Nephron (organoid): ENCODE measurements at regions not wholly inside any gene's neighbourhood (a gene's known extent, or its start where the extent isn't known, plus 50 kb on each side); places are given as distances from the start of the nearest gene placed in this dataset.

Experiments
- H3K27ac Mint-ChIP-seq, 3 experiments: 2 replicates each; pipeline ENCODE4 v1.8.0; 2020; ENCODE audit warnings: mixed read lengths in 3 of 3, mild to moderate bottlenecking in 2 of 3, moderate library complexity in 1 of 3
- H3K27me3 Mint-ChIP-seq: 2 replicates; pipeline ENCODE4 v1.8.0; 2021; ENCODE audit warnings: low read depth, mild to moderate bottlenecking, moderate library complexity, mixed read lengths
- H3K36me3 Mint-ChIP-seq: 2 replicates; pipeline ENCODE4 v1.8.0; 2020; ENCODE audit warnings: low read depth, mixed read lengths
- H3K4me1 Mint-ChIP-seq: 2 replicates; pipeline ENCODE4 v1.8.0; 2020; ENCODE audit warnings: mixed read lengths
- H3K4me3 Mint-ChIP-seq, 3 experiments: 2 replicates each; pipeline ENCODE4 v1.8.0; 2020; ENCODE audit warnings: mild to moderate bottlenecking in 3 of 3, mixed read lengths in 3 of 3, moderate library complexity in 2 of 3
- H3K9me3 Mint-ChIP-seq: 2 replicates; pipeline ENCODE4 v1.8.0; 2020; ENCODE audit warnings: mixed read lengths
- TF ChIP-seq, protein P1 (sequence below), 3 experiments: fragments of 200-600 bp; sonication (generic); IDR thresholded peaks; one replicate each; pipeline ENCODE4 v1.5.0; 2021; ENCODE audit warnings: antibody characterized with exemption in 3 of 3; ENCODE audit not compliant: unreplicated experiment in 3 of 3

DNA sequence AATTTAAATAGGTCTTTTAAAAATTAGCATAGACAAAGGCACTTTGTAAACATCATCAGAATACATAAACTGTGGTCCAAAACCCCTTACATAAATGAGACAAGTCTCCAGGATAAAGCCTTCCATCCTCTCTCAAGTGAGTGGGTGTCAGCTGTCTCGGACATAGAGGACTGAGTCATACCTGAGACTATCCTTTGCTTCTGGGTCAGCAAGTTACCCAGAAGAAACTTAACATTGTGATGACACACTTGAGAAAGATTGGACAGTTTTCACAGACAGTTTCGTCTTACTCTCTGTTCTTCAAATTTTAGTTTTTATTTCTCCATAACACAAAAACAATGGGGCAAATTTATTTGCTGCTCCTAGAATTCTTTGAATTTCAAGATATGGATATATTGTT lies 838.0 kb downstream of the DHX35 start:
- TF ChIP-seq, protein P1, sequence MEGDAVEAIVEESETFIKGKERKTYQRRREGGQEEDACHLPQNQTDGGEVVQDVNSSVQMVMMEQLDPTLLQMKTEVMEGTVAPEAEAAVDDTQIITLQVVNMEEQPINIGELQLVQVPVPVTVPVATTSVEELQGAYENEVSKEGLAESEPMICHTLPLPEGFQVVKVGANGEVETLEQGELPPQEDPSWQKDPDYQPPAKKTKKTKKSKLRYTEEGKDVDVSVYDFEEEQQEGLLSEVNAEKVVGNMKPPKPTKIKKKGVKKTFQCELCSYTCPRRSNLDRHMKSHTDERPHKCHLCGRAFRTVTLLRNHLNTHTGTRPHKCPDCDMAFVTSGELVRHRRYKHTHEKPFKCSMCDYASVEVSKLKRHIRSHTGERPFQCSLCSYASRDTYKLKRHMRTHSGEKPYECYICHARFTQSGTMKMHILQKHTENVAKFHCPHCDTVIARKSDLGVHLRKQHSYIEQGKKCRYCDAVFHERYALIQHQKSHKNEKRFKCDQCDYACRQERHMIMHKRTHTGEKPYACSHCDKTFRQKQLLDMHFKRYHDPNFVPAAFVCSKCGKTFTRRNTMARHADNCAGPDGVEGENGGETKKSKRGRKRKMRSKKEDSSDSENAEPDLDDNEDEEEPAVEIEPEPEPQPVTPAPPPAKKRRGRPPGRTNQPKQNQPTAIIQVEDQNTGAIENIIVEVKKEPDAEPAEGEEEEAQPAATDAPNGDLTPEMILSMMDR (IDR thresholded peaks at IDR 0.05; ENCODE audit: unreplicated experiment in 3 of 3): no peak
- peak overlapping the region in 1 of 3 experiments; percentile 59 for H3K27ac Mint-ChIP-seq
- H3K27me3 Mint-ChIP-seq: no peaks in the 10 kb centered on the region
- H3K4me3 Mint-ChIP-seq: no peak overlapping the region
- no peaks in the 10 kb centered on the region for H3K36me3 Mint-ChIP-seq
- H3K9me3 Mint-ChIP-seq: peaks cover 4% of the 10 kb centered on the region
- H3K4me1 Mint-ChIP-seq: peaks cover 6% of the 10 kb centered on the region

DNA sequence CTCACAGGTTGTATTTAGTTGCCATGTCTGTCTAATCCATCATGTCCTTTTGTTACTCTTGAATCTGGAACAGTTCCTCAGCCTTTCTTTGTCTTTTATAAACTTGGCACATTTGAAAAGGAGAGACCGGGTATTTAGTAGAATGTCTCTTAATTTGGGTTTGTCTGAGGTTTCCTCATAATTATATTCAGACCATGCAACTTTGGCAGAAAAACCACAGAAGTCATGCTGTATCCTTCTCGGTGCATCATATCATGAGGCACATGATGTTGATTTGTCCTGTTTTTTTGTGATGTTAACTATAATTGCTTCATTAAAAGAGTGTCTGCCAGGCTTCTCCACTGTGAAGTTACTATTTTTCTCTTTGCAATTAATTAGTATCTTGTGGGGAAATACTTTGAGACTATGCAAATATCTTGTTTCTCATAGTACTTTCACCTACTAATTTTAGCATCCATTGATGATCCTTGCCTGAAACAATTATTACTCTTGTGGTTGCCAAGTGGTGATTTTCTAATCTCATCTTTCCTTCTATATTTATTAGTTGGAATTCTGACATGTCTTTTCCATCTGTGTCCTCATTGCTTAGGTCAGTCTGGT lies 837.3 kb downstream of the DHX35 start:
- Mint-ChIP-seq H3K9me3 (peaks cover 4% of the 10 kb centered on the region), H3K27me3 (no peaks in the 10 kb centered on the region)

DNA sequence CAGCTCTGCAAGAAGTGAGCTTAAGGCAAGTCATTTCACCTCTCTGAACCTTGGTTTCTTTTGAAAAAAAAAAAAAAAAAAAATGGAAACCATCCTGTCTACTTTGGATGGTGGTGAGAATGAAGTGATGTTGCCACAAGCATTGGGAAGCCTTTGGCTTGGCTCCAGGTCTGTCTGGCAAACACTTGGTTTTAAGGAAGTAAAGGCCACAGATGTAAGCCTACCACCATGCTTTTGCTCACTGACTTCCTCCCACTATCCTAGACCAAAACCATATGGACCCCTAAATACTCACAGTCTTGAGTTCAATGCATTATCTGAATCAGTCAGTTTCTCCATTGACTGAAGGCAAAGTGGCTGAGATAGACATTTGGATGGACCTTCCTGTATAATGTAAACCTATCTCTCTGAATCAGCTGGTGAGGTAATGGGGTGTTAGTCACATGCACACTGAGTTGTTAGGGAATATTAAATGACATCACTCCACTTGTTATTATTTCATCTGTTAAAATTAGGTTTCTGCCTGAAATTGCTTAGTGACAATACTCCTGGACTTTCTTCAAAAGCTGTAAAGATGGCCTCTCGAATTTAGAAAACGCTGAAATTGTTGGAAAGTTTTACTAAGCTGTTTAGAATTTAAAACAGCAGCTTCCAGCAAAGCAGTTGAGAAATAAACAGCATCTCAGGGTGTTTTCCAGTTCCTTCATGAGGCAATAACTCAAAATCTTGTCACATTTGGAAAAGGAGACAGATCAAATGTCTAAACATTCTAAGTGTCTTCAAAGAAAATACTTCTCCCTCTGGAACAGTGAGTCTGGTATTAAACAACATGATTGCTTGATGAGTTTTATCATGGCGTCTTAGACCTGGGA lies 833.5 kb downstream of the DHX35 start:
- peaks cover 2% of the 10 kb centered on the region for H3K9me3 Mint-ChIP-seq
- no peak overlapping the region for H3K4me3 Mint-ChIP-seq

More for the DNA sequence above, 837.3 kb downstream of the DHX35 start:
- Mint-ChIP-seq H3K27ac (no peak overlapping the region), H3K4me1 (peaks cover 6% of the 10 kb centered on the region), H3K4me3 (no peak overlapping the region), H3K36me3 (no peaks in the 10 kb centered on the region)
- TF ChIP-seq, protein P1 (IDR thresholded peaks at IDR 0.05; ENCODE audit: unreplicated experiment in 3 of 3): no peak

DNA sequence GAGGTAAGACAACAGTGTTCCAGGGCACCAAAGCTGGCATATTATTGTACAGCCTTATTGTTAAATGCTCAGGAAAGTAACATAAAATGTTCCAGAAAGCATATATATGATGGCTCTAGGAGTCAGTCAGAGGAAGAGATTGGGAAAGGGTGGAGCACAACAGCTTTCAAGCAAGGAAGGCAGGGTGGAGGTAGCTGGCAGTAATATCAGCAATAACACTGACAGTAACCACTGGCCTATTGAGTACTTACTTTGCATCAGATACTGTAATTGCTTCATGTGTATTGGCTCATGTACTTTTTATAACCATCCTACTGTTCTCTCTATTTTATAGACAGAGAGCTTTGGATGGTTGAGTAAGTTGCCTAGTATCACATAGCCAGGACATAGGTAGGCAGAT lies 830.2 kb downstream of the DHX35 start:
- no peaks in the 10 kb centered on the region for H3K27me3 Mint-ChIP-seq
- no peaks in the 10 kb centered on the region for H3K36me3 Mint-ChIP-seq
- H3K9me3 Mint-ChIP-seq: no peaks in the 10 kb centered on the region
- H3K27ac Mint-ChIP-seq: no peak overlapping the region
- no peak overlapping the region for H3K4me3 Mint-ChIP-seq
- TF ChIP-seq, protein P1 (IDR thresholded peaks at IDR 0.05; ENCODE audit: unreplicated experiment in 3 of 3): no peak
- H3K4me1 Mint-ChIP-seq: no peaks in the 10 kb centered on the region

More for the DNA sequence above, 833.5 kb downstream of the DHX35 start:
- no peaks in the 10 kb centered on the region for H3K27me3 Mint-ChIP-seq
- no peak overlapping the region for H3K27ac Mint-ChIP-seq
- H3K4me1 Mint-ChIP-seq: peaks cover 4% of the 10 kb centered on the region
- H3K36me3 Mint-ChIP-seq: no peaks in the 10 kb centered on the region
- TF ChIP-seq, protein P1 (IDR thresholded peaks at IDR 0.05; ENCODE audit: unreplicated experiment in 3 of 3): no peak

DNA sequence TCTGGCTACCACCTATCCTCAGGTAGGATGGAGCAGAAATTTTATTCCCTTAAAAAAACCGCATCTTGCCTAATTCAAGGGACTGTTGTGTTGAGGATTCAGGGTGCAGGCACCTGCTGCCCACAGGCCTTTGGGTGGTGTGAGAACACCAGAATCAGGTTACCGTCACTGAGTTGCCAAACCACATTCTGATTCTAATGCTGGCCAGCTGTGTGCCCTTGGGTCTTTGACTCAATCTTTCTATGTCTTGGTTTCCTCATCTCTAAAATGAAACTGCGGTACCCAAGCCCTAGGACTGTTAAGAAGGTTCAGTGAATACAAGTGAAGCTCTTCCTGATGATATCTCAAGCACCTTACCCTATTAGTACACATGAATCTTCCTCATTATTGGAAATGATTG lies 827.3 kb downstream of the DHX35 start:
- no peaks in the 10 kb centered on the region for H3K27me3 Mint-ChIP-seq
- no peak overlapping the region for H3K27ac Mint-ChIP-seq
- H3K36me3 Mint-ChIP-seq: no peaks in the 10 kb centered on the region

More for the DNA sequence above, 827.3 kb downstream of the DHX35 start:
- no peaks in the 10 kb centered on the region for H3K9me3 Mint-ChIP-seq
- TF ChIP-seq, protein P1 (IDR thresholded peaks at IDR 0.05; ENCODE audit: unreplicated experiment in 3 of 3): no peak
- H3K4me3 Mint-ChIP-seq: no peak overlapping the region
- peaks cover 10% of the 10 kb centered on the region for H3K4me1 Mint-ChIP-seq
